DOHH2 (cell line): ENCODE measurements at regions not wholly inside any gene's neighbourhood (a gene's known extent, or its start where the extent isn't known, plus 50 kb on each side); places are given as distances from the start of the nearest gene placed in this dataset.

Experiments used
- H3F3A ChIP-seq: fragments of 200-600 bp; sonication (generic), shearing (Covaris generic); 2 replicates; pipeline ENCODE4 v1.6.0; 2016; ENCODE audit warnings: antibody characterized with exemption, mild to moderate bottlenecking; ENCODE audit not compliant: control insufficient read depth, insufficient read depth
- H3K27ac ChIP-seq: fragments of 200-600 bp; sonication (generic); 2 replicates; pipeline ENCODE4 v1.5.1; 2014; ENCODE audit warnings: low read depth, mild to moderate bottlenecking, low read length, moderate library complexity
- H3K27me3 ChIP-seq: fragments of 200-600 bp; sonication (generic); 2 replicates; pipeline ENCODE4 v1.6.1; 2014; ENCODE audit warnings: mild to moderate bottlenecking, low read length, mixed read lengths; ENCODE audit not compliant: control insufficient read depth
- H3K36me3 ChIP-seq: fragments of 200-600 bp; sonication (generic); 2 replicates; pipeline ENCODE4 v1.6.1; 2014; ENCODE audit warnings: mild to moderate bottlenecking, low read length, moderate library complexity, mixed read lengths; ENCODE audit not compliant: control insufficient read depth
- H3K4me1 ChIP-seq: fragments of 200-600 bp; sonication (generic); 2 replicates; pipeline ENCODE4 v1.6.1; 2014; ENCODE audit warnings: mild to moderate bottlenecking, low read length, mixed read lengths; ENCODE audit not compliant: control insufficient read depth
- H3K4me2 ChIP-seq: fragments of 200-600 bp; sonication (generic); 2 replicates; pipeline ENCODE4 v1.6.0; 2014; ENCODE audit warnings: mild to moderate bottlenecking, low read length, moderate library complexity
- H3K4me3 ChIP-seq: fragments of 200-600 bp; sonication (generic); 2 replicates; pipeline ENCODE4 v1.5.1; 2014; ENCODE audit warnings: mild to moderate bottlenecking, low read length, mixed read lengths
- H3K79me2 ChIP-seq: fragments of 200-600 bp; sonication (generic); 2 replicates; pipeline ENCODE4 v1.6.1; 2014; ENCODE audit warnings: mild to moderate bottlenecking, low read length, mixed read lengths; ENCODE audit not compliant: control insufficient read depth
- H3K9me2 ChIP-seq: fragments of 200-600 bp; sonication (generic); replicated peaks from 2 replicates; pipeline ENCODE4 v1.6.1; 2014; ENCODE audit warnings: mild to moderate bottlenecking, low read length, mixed read lengths; ENCODE audit not compliant: control insufficient read depth
- H3K9me3 ChIP-seq: fragments of 200-600 bp; sonication (generic); 2 replicates; pipeline ENCODE4 v1.6.1; 2014; ENCODE audit warnings: antibody characterized with exemption, low read length, mixed read lengths; ENCODE audit not compliant: control insufficient read depth, insufficient read depth
- H4K20me1 ChIP-seq: fragments of 200-600 bp; sonication (generic); 2 replicates; pipeline ENCODE4 v1.6.0; 2014; ENCODE audit warnings: low read depth, mild to moderate bottlenecking, antibody characterized with exemption, low read length, moderate library complexity; ENCODE audit not compliant: control insufficient read depth, insufficient read depth
- CTCF ChIP-seq: fragments of 200-600 bp; sonication (generic); IDR thresholded peaks from one replicate; pipeline ENCODE4 v1.5.1; 2014; ENCODE audit warnings: antibody characterized with exemption, mild to moderate bottlenecking, low read depth, low read length; ENCODE audit not compliant: poor library complexity, severe bottlenecking
- EZH2phosphoT487 ChIP-seq: fragments of 200-600 bp; sonication (generic); IDR thresholded peaks from 2 replicates; pipeline ENCODE4 v1.6.1; 2017; ENCODE audit warnings: borderline replicate concordance, mild to moderate bottlenecking, antibody characterized with exemption, low read length, moderate library complexity, mixed read lengths

GRCh38 chr2:17311771-17312511 is 206.3 kb downstream of the RAD51AP2 start:
- no peaks in the 10 kb centered on the region for H3K9me3 ChIP-seq
- H3K36me3 ChIP-seq = no peaks in the 10 kb centered on the region
- H3K9me2 ChIP-seq = no peaks in the 10 kb centered on the region
- H3K27me3 ChIP-seq = no peaks in the 10 kb centered on the region
- H3K4me1 ChIP-seq = peaks cover 3% of the 10 kb centered on the region; the same call in 1 of the 2 replicates
- no peaks in the 10 kb centered on the region for H4K20me1 ChIP-seq
- no peaks in the 10 kb centered on the region for H3F3A ChIP-seq
- H3K4me3 ChIP-seq = no peak overlapping the region
- no peak overlapping the region for H3K4me2 ChIP-seq
- no peaks in the 10 kb centered on the region for H3K79me2 ChIP-seq
- H3K27ac ChIP-seq = no peak overlapping the region
- TF ChIP-seq EZH2phosphoT487 (no peak), CTCF (no peak)

GRCh38 chr2:17311106-17311619 is 207.1 kb downstream of the RAD51AP2 start:
- Histone ChIP-seq H3K36me3 (no peaks in the 10 kb centered on the region), H3F3A (no peaks in the 10 kb centered on the region), H3K4me3 (no peak overlapping the region), H3K27ac (no peak overlapping the region), H3K4me1 (peaks cover 3% of the 10 kb centered on the region; the same call in 1 of the 2 replicates), H3K9me3 (no peaks in the 10 kb centered on the region), H4K20me1 (no peaks in the 10 kb centered on the region), H3K79me2 (no peaks in the 10 kb centered on the region), H3K4me2 (no peak overlapping the region), H3K9me2 (no peaks in the 10 kb centered on the region), H3K27me3 (no peaks in the 10 kb centered on the region)
- TF ChIP-seq CTCF (no peak), EZH2phosphoT487 (no peak)

- Histone ChIP-seq H3K4me3 (no peak overlapping the region), H4K20me1 (no peaks in the 10 kb centered on the region), H3K4me2 (no peak overlapping the region), H3K9me2 (no peaks in the 10 kb centered on the region), H3K27me3 (no peaks in the 10 kb centered on the region), H3K9me3 (no peaks in the 10 kb centered on the region), H3K27ac (no peak overlapping the region), H3K4me1 (peaks cover 3% of the 10 kb centered on the region; the same call in 1 of the 2 replicates), H3F3A (no peaks in the 10 kb centered on the region), H3K79me2 (no peaks in the 10 kb centered on the region), H3K36me3 (no peaks in the 10 kb centered on the region)
- no peak for TF ChIP-seq EZH2phosphoT487
- TF ChIP-seq CTCF = peak; percentile 78
Measured at GRCh38 chr2:17309741-17310339, 208.4 kb downstream of the RAD51AP2 start.
